ENCODE measurements at regions not wholly inside any gene's neighbourhood (a gene's known extent, or its start where the extent isn't known, plus 50 kb on each side); places are given as distances from the start of the nearest gene placed in this dataset.

GRCh38 chr3:144683065-144683464 lies 711.4 kb downstream of the DIPK2A start:
- TF ChIP-seq ZBTB7A (IDR thresholded peaks at IDR 0.05; ENCODE audit: low read depth) (no peak), TAF1 (IDR thresholded peaks at IDR 0.05; ENCODE audit: low read depth) (no peak), EGR1 (IDR thresholded peaks at IDR 0.05) (no peak), USF1 (IDR thresholded peaks at IDR 0.05) (no peak), TEAD4 (IDR thresholded peaks at IDR 0.05) (no peak), FOXM1 (IDR thresholded peaks at IDR 0.05; ENCODE audit: borderline replicate concordance, low read depth) (no peak), MAX (IDR thresholded peaks at IDR 0.05) (no peak), NFIC (IDR thresholded peaks at IDR 0.05) (no peak), RAD21 (IDR thresholded peaks at IDR 0.05; ENCODE audit: low read depth) (no peak), CEBPB (IDR thresholded peaks at IDR 0.05) (no peak), REST (IDR thresholded peaks at IDR 0.05; ENCODE audit: low read depth) (no peak), EP300 (IDR thresholded peaks at IDR 0.05; ENCODE audit: borderline replicate concordance) (no peak), CREB1 (IDR thresholded peaks at IDR 0.05; ENCODE audit: low read depth) (no peak), TCF12 (IDR thresholded peaks at IDR 0.05; ENCODE audit: low read depth) (no peak), YY1 (IDR thresholded peaks at IDR 0.05; ENCODE audit: low read depth) (no peak)

GRCh38 chr3:144687862-144688261 lies 716.2 kb downstream of the DIPK2A start:
- no peak for TF ChIP-seq REST (IDR thresholded peaks at IDR 0.05; ENCODE audit: low read depth)
- TF ChIP-seq CEBPB (IDR thresholded peaks at IDR 0.05) = no peak
- TF ChIP-seq USF1 (IDR thresholded peaks at IDR 0.05) = no peak
- TF ChIP-seq FOXM1 (IDR thresholded peaks at IDR 0.05; ENCODE audit: borderline replicate concordance, low read depth) = no peak
- TF ChIP-seq EGR1 (IDR thresholded peaks at IDR 0.05) = no peak
- no peak for TF ChIP-seq EP300 (IDR thresholded peaks at IDR 0.05; ENCODE audit: borderline replicate concordance)
- TF ChIP-seq RAD21 (IDR thresholded peaks at IDR 0.05; ENCODE audit: low read depth) = peak; percentile 42
- no peak for TF ChIP-seq MAX (IDR thresholded peaks at IDR 0.05)

- TF ChIP-seq RAD21 (IDR thresholded peaks at IDR 0.05; ENCODE audit: low read depth) (no peak), EGR1 (IDR thresholded peaks at IDR 0.05) (no peak), TEAD4 (IDR thresholded peaks at IDR 0.05) (no peak)
Measured at GRCh38 chr3:144692488-144692887, 720.9 kb downstream of the DIPK2A start.

- no peak for TF ChIP-seq REST (IDR thresholded peaks at IDR 0.05; ENCODE audit: low read depth)
- TF ChIP-seq RAD21 (IDR thresholded peaks at IDR 0.05; ENCODE audit: low read depth) = no peak
- TF ChIP-seq USF1 (IDR thresholded peaks at IDR 0.05) = no peak
- no peak for TF ChIP-seq YY1 (IDR thresholded peaks at IDR 0.05; ENCODE audit: low read depth)
- no peak for TF ChIP-seq MAX (IDR thresholded peaks at IDR 0.05)
- no peak for TF ChIP-seq TCF12 (IDR thresholded peaks at IDR 0.05; ENCODE audit: low read depth)
- no peak for TF ChIP-seq TEAD4 (IDR thresholded peaks at IDR 0.05)
- no peak for TF ChIP-seq FOXM1 (IDR thresholded peaks at IDR 0.05; ENCODE audit: borderline replicate concordance, low read depth)
- TF ChIP-seq CREB1 (IDR thresholded peaks at IDR 0.05; ENCODE audit: low read depth) = no peak
- no peak for TF ChIP-seq TAF1 (IDR thresholded peaks at IDR 0.05; ENCODE audit: low read depth)
- TF ChIP-seq EGR1 (IDR thresholded peaks at IDR 0.05) = no peak
- no peak for TF ChIP-seq CEBPB (IDR thresholded peaks at IDR 0.05)
Measured at GRCh38 chr3:144708437-144708836, 736.8 kb downstream of the DIPK2A start.
